ENCODE measurements at regions not wholly inside any gene's neighbourhood (a gene's known extent, or its start where the extent isn't known, plus 50 kb on each side); places are given as distances from the start of the nearest gene placed in this dataset.
"Not testable (repeated sequence)": the region's sequence is repeated elsewhere in the genome, so short reads cannot be mapped to it uniquely, and the experiment has no call there.

GRCh38 chr6:56870053-56870452 lies 84.9 kb upstream of the BEND6 start:
- ATAC-seq, H3K4me3 Mint-ChIP-seq, DNase-seq, H3K4me1 Mint-ChIP-seq, H3K27me3 Mint-ChIP-seq, H3K9me3 Mint-ChIP-seq, H3K27ac Mint-ChIP-seq: not testable (repeated sequence)

GRCh38 chr6:56869346-56869745 lies 85.6 kb upstream of the BEND6 start:
- no peaks in the 10 kb centered on the region for H3K4me1 Mint-ChIP-seq
- ATAC-seq (no peak), DNase-seq (no peak)
- no peak overlapping the region for H3K27ac Mint-ChIP-seq
- no peak overlapping the region for H3K4me3 Mint-ChIP-seq
- H3K9me3 Mint-ChIP-seq = no peaks in the 10 kb centered on the region
- no peaks in the 10 kb centered on the region for H3K27me3 Mint-ChIP-seq

- no peak for ATAC-seq
- no peaks in the 10 kb centered on the region for H3K9me3 Mint-ChIP-seq
- DNase-seq = no peak
- no peaks in the 10 kb centered on the region for H3K4me1 Mint-ChIP-seq
- H3K4me3 Mint-ChIP-seq = no peak overlapping the region
- no peaks in the 10 kb centered on the region for H3K27me3 Mint-ChIP-seq
- no peak overlapping the region for H3K27ac Mint-ChIP-seq
These were observed 86.2 kb upstream of the BEND6 start for GRCh38 chr6:56868687-56869086.

- DNase-seq = no peak
- Mint-ChIP-seq H3K4me3 (no peak overlapping the region), H3K27me3 (peaks cover 9% of the 10 kb centered on the region), H3K4me1 (no peaks in the 10 kb centered on the region), H3K9me3 (no peaks in the 10 kb centered on the region), H3K27ac (no peak overlapping the region)
- no peak for ATAC-seq
These were observed 87.9 kb upstream of the BEND6 start for GRCh38 chr6:56866917-56867522.

- H3K4me3 Mint-ChIP-seq = no peak overlapping the region
- no peak overlapping the region for H3K27ac Mint-ChIP-seq
- peaks cover 14% of the 10 kb centered on the region for H3K27me3 Mint-ChIP-seq
- no peak for DNase-seq
- H3K9me3 Mint-ChIP-seq = no peaks in the 10 kb centered on the region
- no peak for ATAC-seq
- H3K4me1 Mint-ChIP-seq = no peaks in the 10 kb centered on the region
These were observed 89.6 kb upstream of the BEND6 start for GRCh38 chr6:56865081-56865875.

- no peak for DNase-seq
- Mint-ChIP-seq H3K27me3 (peaks cover 14% of the 10 kb centered on the region), H3K4me1 (no peaks in the 10 kb centered on the region), H3K27ac (no peak overlapping the region), H3K4me3 (no peak overlapping the region), H3K9me3 (no peaks in the 10 kb centered on the region)
- ATAC-seq = no peak
These were observed 90.7 kb upstream of the BEND6 start for GRCh38 chr6:56864171-56864616.

DNA sequence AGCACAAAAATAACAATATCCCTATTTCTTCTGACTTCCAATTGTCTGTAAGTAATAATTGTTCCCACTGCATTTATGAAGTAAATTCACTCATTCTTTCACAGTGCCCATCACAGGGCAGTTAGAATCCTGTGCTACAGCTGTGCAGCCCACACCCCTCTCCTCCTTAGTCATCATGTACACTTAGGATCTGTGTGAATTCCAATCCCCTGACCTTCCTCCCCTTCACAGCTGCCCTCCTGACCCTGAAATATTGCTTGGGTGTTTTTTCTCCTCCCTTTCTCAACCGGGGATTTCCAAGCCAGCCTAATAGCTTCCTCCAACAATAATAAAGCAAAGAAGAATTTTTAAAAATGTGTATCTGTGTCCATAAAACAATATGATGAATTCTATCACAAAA lies 91.5 kb upstream of the BEND6 start:
- Mint-ChIP-seq H3K27ac (no peak overlapping the region), H3K4me1 (no peaks in the 10 kb centered on the region), H3K27me3 (peaks cover 14% of the 10 kb centered on the region), H3K4me3 (no peak overlapping the region), H3K9me3 (no peaks in the 10 kb centered on the region)
- DNase-seq (no peak), ATAC-seq (no peak)

DNA sequence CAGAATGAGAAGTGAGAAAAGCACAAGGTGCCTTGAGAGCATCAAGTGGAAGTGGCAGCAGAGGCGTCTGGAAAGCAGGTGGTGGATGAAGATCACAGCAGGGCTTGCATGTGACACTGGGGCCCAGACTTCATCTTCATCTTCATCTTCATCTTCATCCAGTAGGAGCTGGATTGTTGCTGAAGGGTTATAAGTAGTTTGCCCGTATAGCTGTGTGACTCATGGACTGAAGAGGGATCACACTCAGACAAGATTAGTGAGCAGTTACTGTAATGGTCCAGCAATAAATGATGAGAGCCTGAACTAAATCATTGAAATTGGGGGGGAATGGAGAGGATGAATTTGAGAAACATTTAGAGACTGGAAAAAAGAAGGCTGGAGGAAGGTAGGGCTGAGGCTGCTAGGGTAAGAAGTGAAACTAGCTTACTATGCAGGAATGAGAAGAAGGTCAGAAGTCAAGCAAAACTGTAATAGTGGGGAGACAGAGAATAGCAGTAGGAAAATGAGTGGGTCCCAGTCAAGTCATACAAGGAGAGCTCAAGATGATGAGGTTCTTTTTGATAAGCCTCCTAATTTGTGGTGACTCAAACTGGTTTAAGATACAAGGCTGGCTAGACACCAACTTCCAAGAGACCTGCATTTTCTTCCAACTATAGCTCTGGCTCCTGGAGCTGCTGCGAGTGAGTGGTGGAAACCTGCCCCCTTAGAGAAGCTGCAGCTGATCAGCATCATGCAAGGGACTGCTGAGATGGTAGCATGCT lies 92.3 kb upstream of the BEND6 start:
- Mint-ChIP-seq H3K4me1 (no peaks in the 10 kb centered on the region), H3K9me3 (no peaks in the 10 kb centered on the region), H3K27ac (no peak overlapping the region), H3K27me3 (peaks cover 14% of the 10 kb centered on the region), H3K4me3 (no peak overlapping the region)
- DNase-seq = no peak
- no peak for ATAC-seq

- H3K4me3 Mint-ChIP-seq = no peak overlapping the region
- ATAC-seq (no peak), DNase-seq (no peak)
- no peaks in the 10 kb centered on the region for H3K9me3 Mint-ChIP-seq
- H3K27ac Mint-ChIP-seq = no peak overlapping the region
- peaks cover 14% of the 10 kb centered on the region for H3K27me3 Mint-ChIP-seq
- no peaks in the 10 kb centered on the region for H3K4me1 Mint-ChIP-seq
These were observed 94.4 kb upstream of the BEND6 start for GRCh38 chr6:56860475-56860874.

GRCh38 chr6:56856036-56856580 lies 98.8 kb upstream of the BEND6 start:
- H3K27me3 Mint-ChIP-seq = peaks cover 23% of the 10 kb centered on the region
- no peak overlapping the region for H3K27ac Mint-ChIP-seq
- ATAC-seq (no peak), DNase-seq (no peak)
- peaks cover 13% of the 10 kb centered on the region for H3K4me1 Mint-ChIP-seq
- H3K9me3 Mint-ChIP-seq = no peaks in the 10 kb centered on the region
- no peak overlapping the region for H3K4me3 Mint-ChIP-seq

DNA sequence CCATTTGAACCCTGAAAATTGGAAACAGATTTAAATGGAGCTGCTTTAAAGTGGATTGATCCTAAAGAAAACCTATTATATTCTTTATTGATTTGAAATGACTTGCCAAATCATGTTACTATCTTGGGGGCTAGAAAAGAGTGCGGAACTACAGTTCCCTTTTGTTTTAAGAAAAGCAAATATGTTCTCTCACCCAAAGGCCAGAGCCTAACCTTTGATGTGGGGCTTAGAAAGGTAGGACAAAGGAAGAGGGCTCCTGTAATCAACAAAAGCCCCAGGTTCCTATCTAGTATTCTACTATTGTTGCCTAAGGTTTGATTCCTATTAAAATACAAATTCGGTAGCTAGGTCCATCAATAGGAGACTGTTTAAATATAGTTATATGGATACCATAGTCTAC lies 100.8 kb upstream of the BEND6 start:
- DNase-seq (no peak), ATAC-seq (no peak)
- peaks cover 43% of the 10 kb centered on the region for H3K27me3 Mint-ChIP-seq
- H3K4me3 Mint-ChIP-seq = no peak overlapping the region
- no peak overlapping the region for H3K27ac Mint-ChIP-seq
- peaks cover 24% of the 10 kb centered on the region for H3K4me1 Mint-ChIP-seq
- no peaks in the 10 kb centered on the region for H3K9me3 Mint-ChIP-seq

DNA sequence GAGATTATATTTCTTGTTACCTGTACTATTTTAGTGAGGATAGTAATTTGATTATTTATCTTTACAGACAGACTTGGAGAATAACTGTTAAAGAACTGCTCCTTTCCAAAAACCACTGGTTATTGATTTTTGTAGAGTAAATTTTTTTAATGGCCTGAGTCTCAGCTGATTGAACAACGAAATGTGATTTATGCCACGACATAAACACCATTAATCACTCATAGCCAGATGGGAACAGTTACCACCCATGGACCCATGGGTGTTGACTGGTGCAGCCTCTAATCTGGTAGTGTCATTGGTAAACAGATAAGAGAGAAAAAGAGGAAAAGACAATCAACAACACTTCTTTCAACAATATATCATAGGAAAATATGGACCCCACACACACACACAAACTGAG lies 101.4 kb upstream of the BEND6 start:
- Mint-ChIP-seq H3K27me3 (peaks cover 45% of the 10 kb centered on the region), H3K27ac (no peak overlapping the region), H3K4me1 (peaks cover 24% of the 10 kb centered on the region), H3K4me3 (no peak overlapping the region), H3K9me3 (no peaks in the 10 kb centered on the region)
- DNase-seq = no peak
- no peak for ATAC-seq

DNA sequence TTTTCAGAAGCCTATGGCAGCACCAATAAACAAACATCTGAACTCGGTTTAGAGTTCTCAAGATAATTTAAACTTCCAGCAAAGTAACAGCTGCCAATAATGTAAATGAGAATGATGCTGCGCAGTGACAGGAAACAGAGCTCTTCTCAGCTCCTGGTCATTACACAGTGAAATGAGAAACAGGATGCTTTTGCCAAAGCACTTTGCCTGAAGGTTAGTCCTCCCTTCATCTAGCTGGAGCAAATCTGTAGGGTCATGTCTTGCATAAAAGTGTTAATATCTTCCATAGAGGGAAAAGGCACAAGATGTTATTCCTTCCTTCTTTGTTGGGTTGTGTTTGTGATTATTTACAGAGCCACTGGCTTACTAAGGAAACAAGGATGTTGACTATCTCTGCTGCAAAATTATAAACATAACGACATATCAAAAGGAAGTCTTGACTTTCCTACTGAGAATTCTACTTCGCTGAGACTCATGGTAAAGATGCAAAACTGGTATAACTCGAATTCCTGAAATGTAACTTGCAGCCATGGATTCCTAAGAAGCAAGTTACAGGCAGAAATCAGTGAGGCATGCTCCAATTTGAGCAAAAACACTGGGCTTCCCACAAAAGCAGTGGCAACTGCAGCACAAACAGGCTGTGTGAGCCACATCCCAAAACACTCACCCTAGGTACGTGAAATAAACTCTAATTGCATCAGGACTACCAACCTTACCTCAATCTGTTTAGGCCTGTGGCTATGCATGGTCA lies 102.5 kb upstream of the BEND6 start:
- Mint-ChIP-seq H3K4me3 (no peak overlapping the region), H3K27ac (no peak overlapping the region)

GRCh38 chr6:56851541-56852259 lies 103.2 kb upstream of the BEND6 start:
- peak overlapping the region; percentile 74 to 77 for H3K4me3 Mint-ChIP-seq
- peak; percentile 98 for ATAC-seq
- peaks cover 24% of the 10 kb centered on the region for H3K4me1 Mint-ChIP-seq
- DNase-seq = peak; percentile 48 to 74
- peaks cover 58% of the 10 kb centered on the region for H3K27me3 Mint-ChIP-seq
- H3K9me3 Mint-ChIP-seq = no peaks in the 10 kb centered on the region
- peak overlapping the region; percentile 67 to 79 for H3K27ac Mint-ChIP-seq

More for the DNA sequence above, 102.5 kb upstream of the BEND6 start:
- peaks cover 24% of the 10 kb centered on the region for H3K4me1 Mint-ChIP-seq
- DNase-seq (no peak), ATAC-seq (no peak)
- H3K27me3 Mint-ChIP-seq = peaks cover 50% of the 10 kb centered on the region
- H3K9me3 Mint-ChIP-seq = no peaks in the 10 kb centered on the region

- Mint-ChIP-seq H3K9me3 (no peaks in the 10 kb centered on the region), H3K4me3 (peak overlapping the region; percentile 74 to 77), H3K4me1 (peaks cover 24% of the 10 kb centered on the region), H3K27me3 (peaks cover 62% of the 10 kb centered on the region), H3K27ac (peak overlapping the region; percentile 67 to 79)
- ATAC-seq (peak; percentile 4), DNase-seq (no peak)
These were observed 103.8 kb upstream of the BEND6 start for GRCh38 chr6:56851074-56851473.
